PFSK-1 (cell line): ENCODE measurements at regions not wholly inside any gene's neighbourhood (a gene's known extent, or its start where the extent isn't known, plus 50 kb on each side); places are given as distances from the start of the nearest gene placed in this dataset.

Source experiments
- FOXP2 ChIP-seq: optimal IDR thresholded peaks from 2 replicates; pipeline ENCODE3; 2011; ENCODE audit warnings: borderline replicate concordance, control low read depth, inconsistent platforms; ENCODE audit not compliant: insufficient read depth; ENCODE audit errors: extremely low read length, extremely low read depth
- POLR2AphosphoS5 ChIP-seq: IDR thresholded peaks from 2 replicates; pipeline ENCODE4 v1.6.1; 2012; ENCODE audit warnings: low read depth, mild to moderate bottlenecking, control low read depth, low read length, moderate library complexity
- REST ChIP-seq, 2 experiments: IDR thresholded peaks; 2 replicates each; pipeline versions ENCODE4 v1.6.1 to v1.8.0; 2011 to 2012; ENCODE audit warnings: low read depth in 2 of 2, low read length in 2 of 2, control low read depth in 1 of 2, inconsistent platforms in 1 of 2, mild to moderate bottlenecking in 1 of 2, moderate library complexity in 1 of 2; ENCODE audit not compliant: insufficient read depth in 1 of 2
- SIN3A ChIP-seq: IDR thresholded peaks from 2 replicates; pipeline ENCODE4 v1.6.1; 2012; ENCODE audit warnings: mild to moderate bottlenecking, low read length, moderate library complexity, borderline replicate concordance; ENCODE audit not compliant: insufficient read depth
- TAF1 ChIP-seq: IDR thresholded peaks from 2 replicates; pipeline ENCODE4 v1.6.1; 2012; ENCODE audit warnings: low read length, control low read depth, borderline replicate concordance; ENCODE audit not compliant: insufficient read depth

GRCh38 chr11:44366741-44367140, 56.8 kb upstream of the ALX4 start:
- TF ChIP-seq FOXP2 (no peak), TAF1 (no peak), SIN3A (no peak), POLR2AphosphoS5 (no peak), REST (IDR thresholded peaks at IDR 0.05; ENCODE audit: insufficient read depth in 1 of 2, low read depth in 2 of 2, low read length in 2 of 2) (no peak)

- TF ChIP-seq REST (IDR thresholded peaks at IDR 0.05; ENCODE audit: insufficient read depth in 1 of 2, low read depth in 2 of 2, low read length in 2 of 2) (no peak), FOXP2 (no peak), TAF1 (no peak), SIN3A (no peak), POLR2AphosphoS5 (no peak)
Observed at GRCh38 chr11:44367452-44367851, 57.5 kb upstream of the ALX4 start.

- no peak for TF ChIP-seq FOXP2
- no peak for TF ChIP-seq TAF1
- TF ChIP-seq SIN3A = no peak
- no peak for TF ChIP-seq REST (IDR thresholded peaks at IDR 0.05; ENCODE audit: insufficient read depth in 1 of 2, low read depth in 2 of 2, low read length in 2 of 2)
- TF ChIP-seq POLR2AphosphoS5 = no peak
Observed at GRCh38 chr11:44368886-44369285, 58.9 kb upstream of the ALX4 start.

- no peak for TF ChIP-seq SIN3A
- no peak for TF ChIP-seq REST (IDR thresholded peaks at IDR 0.05; ENCODE audit: insufficient read depth in 1 of 2, low read depth in 2 of 2, low read length in 2 of 2)
- TF ChIP-seq FOXP2 = no peak
- TF ChIP-seq TAF1 = no peak
- TF ChIP-seq POLR2AphosphoS5 = no peak
Observed at GRCh38 chr11:44371706-44372105, 61.8 kb upstream of the ALX4 start.

DNA sequence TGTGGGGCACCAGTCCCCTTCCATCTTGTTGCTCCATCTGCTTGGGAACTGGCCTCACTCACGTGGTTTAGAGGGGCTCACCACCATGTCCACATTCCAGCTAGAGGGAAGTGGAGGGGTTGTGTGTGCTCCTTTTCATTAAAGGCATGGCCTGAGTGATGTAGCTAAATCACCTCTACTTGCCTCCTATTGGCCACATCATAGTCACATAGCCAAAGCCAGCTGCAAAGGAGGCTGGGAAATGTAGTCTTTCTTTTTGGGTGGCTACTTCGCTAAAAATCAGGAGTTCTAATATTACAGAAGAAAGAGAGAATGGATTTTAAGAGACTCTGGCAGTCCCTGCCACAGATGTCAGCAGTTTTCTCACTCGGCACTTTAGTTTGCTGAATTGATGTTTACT, 63.0 kb upstream of the ALX4 start:
- TF ChIP-seq FOXP2 (no peak), TAF1 (no peak), SIN3A (no peak)
